NCI-H446 treated with DMSO at 0.1 percent for 48 hours (cell line): ENCODE measurements at regions not wholly inside any gene's neighbourhood (a gene's known extent, or its start where the extent isn't known, plus 50 kb on each side); places are given as distances from the start of the nearest gene placed in this dataset.

Source experiments
- DNase-seq: peaks from one replicate; lab custom pipeline; 2025; lab: John Stamatoyannopoulos, UW

DNA sequence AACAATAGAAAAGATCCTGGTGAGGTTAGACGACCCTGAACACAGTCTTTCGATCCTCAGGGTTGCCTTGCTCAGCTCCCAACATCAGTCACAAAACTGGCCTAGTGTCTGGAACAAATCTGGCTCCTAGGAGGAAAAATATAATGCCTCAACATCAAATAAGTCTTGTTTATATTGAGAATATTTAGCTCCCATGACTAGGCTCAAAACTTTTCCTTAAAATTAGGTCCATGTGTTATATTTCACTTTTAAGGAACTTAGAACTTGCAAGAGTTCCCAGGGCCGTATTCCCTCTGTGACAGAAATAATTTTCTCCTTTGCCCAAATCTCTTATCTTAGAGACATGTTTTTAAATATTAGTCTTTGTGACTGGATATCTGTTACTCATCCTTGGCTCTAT lies 819.7 kb upstream of the ZEB2 start:
- DNase-seq, result no peak

- DNase-seq, result no peak
These were observed 812.4 kb upstream of the ZEB2 start for GRCh38 chr2:145332210-145332898.

GRCh38 chr2:145329971-145330370 lies 810.1 kb upstream of the ZEB2 start:
- DNase-seq, result no peak

- no peak for DNase-seq
These were observed 805.6 kb upstream of the ZEB2 start for GRCh38 chr2:145325485-145325884.

GRCh38 chr2:145324748-145325147 lies 804.8 kb upstream of the ZEB2 start:
- no peak for DNase-seq

- DNase-seq, result peak; percentile 1
These were observed 803.6 kb upstream of the ZEB2 start for GRCh38 chr2:145323512-145323911.

DNA sequence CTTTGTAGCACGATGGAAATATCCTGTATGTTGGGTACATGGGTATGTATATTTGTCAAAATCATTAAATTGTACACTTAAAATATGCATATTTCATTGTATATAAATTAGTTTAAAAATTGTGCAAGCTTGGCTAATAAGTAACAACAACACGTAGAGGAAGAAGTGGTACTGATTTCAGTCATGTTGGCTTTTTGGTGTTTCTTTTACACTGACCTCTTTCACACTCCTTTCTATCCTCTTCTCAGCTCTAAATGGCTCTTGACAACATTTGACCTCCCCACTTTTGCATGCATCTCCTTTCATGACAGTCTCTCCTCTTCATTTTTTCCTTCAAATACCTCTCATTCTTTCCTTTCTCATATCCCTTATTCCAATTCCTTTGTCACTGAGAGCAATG lies 801.4 kb upstream of the ZEB2 start:
- DNase-seq, result no peak

DNA sequence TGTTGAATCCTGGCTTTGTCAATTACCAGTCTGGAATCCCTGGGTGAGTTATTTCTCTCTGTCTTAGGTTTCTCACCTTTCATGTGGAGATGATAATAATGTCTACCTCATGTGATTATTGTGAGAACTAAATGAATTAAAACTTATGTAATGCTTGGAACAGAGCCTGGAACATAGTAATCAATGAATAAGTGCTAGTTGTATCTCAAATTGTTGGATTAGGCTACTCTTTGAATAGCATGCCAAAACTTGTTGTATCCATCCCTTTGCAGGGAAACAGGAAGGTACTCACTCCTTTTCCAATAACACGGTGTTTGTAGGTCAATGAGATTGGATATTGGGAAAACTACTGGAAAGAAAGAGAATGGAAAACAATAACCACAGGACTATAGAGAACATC lies 796.6 kb upstream of the ZEB2 start:
- DNase-seq, result no peak

- no peak for DNase-seq
These were observed 795.1 kb upstream of the ZEB2 start for GRCh38 chr2:145315053-145315452.

DNA sequence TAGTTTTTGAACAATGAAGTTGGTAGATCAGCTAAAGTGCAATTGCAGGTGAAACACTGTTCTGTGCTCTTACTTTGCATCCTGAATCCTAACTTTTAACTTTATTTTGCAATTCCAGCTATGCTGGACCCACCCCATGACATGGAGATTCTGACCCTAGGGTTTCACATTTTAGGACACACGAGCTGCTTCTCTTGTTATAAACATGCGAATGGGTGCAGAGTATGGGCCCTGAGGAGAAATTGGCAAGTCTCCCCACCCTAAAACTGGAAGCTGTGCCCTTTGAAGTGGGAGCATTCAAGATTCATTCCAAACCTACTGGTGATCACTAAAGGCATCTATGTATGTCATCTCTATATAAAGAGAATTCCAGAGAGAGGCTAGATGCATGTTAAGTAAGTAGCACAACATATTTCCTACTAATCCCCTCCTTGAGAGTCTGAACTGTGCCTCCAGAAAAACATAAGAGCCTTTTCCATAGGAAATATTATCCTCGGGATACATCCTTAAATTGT lies 794.3 kb upstream of the ZEB2 start:
- no peak for DNase-seq

DNA sequence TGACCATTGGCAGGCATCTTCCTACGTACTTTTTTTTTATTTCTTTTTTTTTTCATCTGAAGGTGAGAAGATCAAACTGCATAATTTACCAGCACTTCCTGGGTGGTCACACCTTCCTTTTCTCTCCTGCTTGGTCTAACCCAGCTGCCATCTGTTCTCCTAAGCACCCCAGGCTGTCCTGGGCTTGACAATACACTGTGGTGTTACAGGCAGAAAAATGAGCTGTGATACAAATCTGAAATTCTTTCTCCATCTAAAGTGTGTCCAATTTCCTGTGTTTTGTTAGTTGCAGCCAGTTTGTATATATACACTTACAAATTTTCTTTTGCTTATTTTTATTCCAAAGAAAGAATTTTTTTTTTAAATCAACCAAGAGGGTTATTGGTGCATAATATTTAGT lies 786.0 kb upstream of the ZEB2 start:
- no peak for DNase-seq

GRCh38 chr2:145304501-145304900 lies 784.6 kb upstream of the ZEB2 start:
- no peak for DNase-seq

GRCh38 chr2:145303536-145303935 lies 783.6 kb upstream of the ZEB2 start:
- no peak for DNase-seq

DNA sequence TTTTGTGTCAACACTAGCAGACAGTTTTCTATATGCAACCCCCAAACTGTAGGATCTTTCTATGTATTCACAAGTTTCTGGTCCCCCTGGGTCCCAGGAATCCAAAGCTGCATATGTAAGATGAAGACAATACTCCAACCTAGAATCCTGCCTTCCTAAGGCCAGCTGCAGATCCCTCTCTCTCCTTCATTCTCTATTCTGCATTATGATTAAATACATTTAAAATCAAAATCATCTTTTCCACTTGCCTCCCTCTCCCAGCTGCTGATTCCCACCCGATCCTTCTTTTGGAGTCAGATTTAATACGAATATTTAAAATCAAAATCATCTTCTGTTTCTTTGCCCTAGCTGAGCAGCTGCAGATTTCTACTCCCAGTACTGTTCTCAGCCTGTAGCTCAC lies 783.0 kb upstream of the ZEB2 start:
- no peak for DNase-seq

DNA sequence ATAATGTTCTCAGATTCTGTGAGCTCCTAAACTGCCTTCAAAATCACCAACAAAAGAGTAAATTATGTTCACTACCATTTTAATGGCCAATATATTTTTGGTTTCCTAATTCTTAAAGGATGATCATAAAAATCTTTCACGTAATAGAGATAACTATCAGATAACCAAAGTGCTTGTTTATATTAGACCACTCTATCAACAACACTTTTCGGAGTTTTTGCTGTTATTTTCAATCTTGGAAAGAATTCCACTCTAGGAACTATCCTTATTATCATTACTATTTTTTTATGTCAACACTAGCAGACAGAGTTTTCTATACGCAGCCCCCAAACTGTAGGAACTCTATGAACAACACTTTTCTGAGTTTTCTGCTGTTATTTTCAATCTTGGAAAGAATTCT lies 782.5 kb upstream of the ZEB2 start:
- DNase-seq, result no peak

DNA sequence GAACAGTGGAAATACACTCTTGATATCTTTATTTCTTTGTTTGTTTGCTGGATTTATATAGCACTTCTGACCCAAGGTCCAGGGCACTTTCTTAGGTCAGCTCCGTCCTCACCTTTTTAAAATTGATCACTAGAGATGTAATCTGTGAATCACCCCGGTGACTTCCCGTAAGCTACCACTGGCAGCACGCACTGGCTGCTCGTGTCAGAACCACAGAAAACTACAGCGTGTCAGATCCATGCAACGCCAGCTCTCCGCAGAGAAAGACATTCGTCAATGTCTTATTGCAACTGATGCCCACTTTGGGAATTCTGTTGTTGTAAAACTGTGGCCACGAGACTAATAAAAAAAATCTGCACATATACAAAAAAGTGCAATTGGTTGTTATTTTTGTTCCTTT lies 779.4 kb upstream of the ZEB2 start:
- DNase-seq, result no peak

- DNase-seq, result no peak
These were observed 772.2 kb upstream of the ZEB2 start for GRCh38 chr2:145292166-145292565.

GRCh38 chr2:145290986-145291385 lies 771.1 kb upstream of the ZEB2 start:
- DNase-seq, result no peak

- DNase-seq, result peak; percentile 31
These were observed 770.0 kb upstream of the ZEB2 start for GRCh38 chr2:145289946-145290345.

- no peak for DNase-seq
These were observed 769.0 kb upstream of the ZEB2 start for GRCh38 chr2:145288650-145289496.

- DNase-seq, result no peak
These were observed 767.8 kb upstream of the ZEB2 start for GRCh38 chr2:145287736-145288135.

- DNase-seq, result no peak
These were observed 766.9 kb upstream of the ZEB2 start for GRCh38 chr2:145286716-145287275.

GRCh38 chr2:145284551-145284950 lies 764.6 kb upstream of the ZEB2 start:
- no peak for DNase-seq
